ENCODE measurements at regions not wholly inside any gene's neighbourhood (a gene's known extent, or its start where the extent isn't known, plus 50 kb on each side); places are given as distances from the start of the nearest gene placed in this dataset.
A peak's percentile ranks its signal among the peaks of the same experiment; 100 is the strongest.

DNA sequence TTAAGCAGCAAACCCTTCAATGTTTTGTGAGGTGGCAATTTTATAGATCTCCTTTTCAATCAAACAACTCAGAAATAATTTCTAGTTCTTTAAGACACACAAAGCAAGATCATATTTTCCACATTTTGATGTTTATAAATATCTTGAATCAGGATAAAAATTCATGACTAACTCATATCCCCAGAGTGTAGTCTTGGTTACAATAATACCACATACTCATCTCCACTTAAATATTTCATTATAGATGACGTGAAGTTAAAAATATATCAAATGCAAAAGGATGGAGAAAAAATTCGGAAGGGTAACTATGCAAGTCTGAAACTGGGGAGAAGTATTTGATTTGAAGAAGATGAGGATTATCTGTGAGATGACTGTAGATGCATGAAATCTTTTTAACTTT, 59.8 kb upstream of the HIVEP1 start:
- intact Hi-C loops (cut with DNase I): no loop called here
- DNase-seq: no peak
- 75 to 83% methylated on average over 2 of the region's 2 CpGs for WGBS, 2 donors
- TF ChIP-seq CTCF (IDR thresholded peaks at IDR 0.05): no peak
- Histone ChIP-seq H3K27ac (no peak overlapping the region), H3K4me3 (no peak overlapping the region), H3K36me3 (no peaks in the 10 kb centered on the region), H3K27me3 (no peaks in the 10 kb centered on the region), H3K4me1 (no peaks in the 10 kb centered on the region), H3K9me3 (peaks cover 0 to 6% (median 0%) of the 10 kb centered on the region in 11 donors)
- ATAC-seq: no peak

DNA sequence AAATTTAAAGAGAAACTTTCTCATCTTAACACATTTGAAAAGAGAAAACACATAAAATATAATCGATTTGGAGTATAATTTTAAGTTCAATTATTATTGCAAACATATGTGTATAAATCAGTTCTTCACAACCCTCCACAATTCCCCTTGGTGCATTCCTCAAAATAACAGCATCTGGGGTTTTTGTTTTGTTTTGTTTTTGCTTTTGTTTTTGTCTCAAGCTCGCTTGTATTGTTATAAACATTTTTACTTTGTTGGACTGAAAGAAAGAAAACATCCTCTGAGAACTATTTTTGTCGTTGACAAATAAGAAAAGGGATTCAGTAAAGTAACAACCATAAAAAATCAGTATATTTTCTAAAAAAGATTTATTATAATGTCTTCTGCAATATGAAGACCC, 60.2 kb upstream of the HIVEP1 start:
- no peak for DNase-seq
- Histone ChIP-seq H3K27me3 (no peaks in the 10 kb centered on the region), H3K4me1 (no peaks in the 10 kb centered on the region), H3K9me3 (peaks cover 0 to 4% (median 0%) of the 10 kb centered on the region in 11 donors), H3K27ac (no peak overlapping the region), H3K4me3 (no peak overlapping the region), H3K36me3 (no peaks in the 10 kb centered on the region)
- 69 to 83% methylated on average over 3 of the region's 3 CpGs for WGBS, 2 donors
- intact Hi-C loops (cut with DNase I): no loop called here
- TF ChIP-seq CTCF (IDR thresholded peaks at IDR 0.05): no peak
- ATAC-seq: no peak

- Histone ChIP-seq H3K4me3 (no peak overlapping the region), H3K27me3 (no peaks in the 10 kb centered on the region), H3K4me1 (no peaks in the 10 kb centered on the region), H3K36me3 (no peaks in the 10 kb centered on the region), H3K27ac (no peak overlapping the region), H3K9me3 (no peaks in the 10 kb centered on the region)
- no peak for ATAC-seq
- intact Hi-C loops (cut with DNase I): no loop called here
- no peak for DNase-seq
- TF ChIP-seq CTCF (IDR thresholded peaks at IDR 0.05): no peak
- WGBS, 2 donors: 86 to 87% methylated on average over 2 of the region's 2 CpGs
These were observed 62.0 kb upstream of the HIVEP1 start for GRCh38 chr6:11950109-11950508.

GRCh38 chr6:11947575-11947974, 64.5 kb upstream of the HIVEP1 start:
- no peak for TF ChIP-seq CTCF (IDR thresholded peaks at IDR 0.05)
- ATAC-seq: no peak
- no peak for DNase-seq
- no peaks in the 10 kb centered on the region for H3K9me3 ChIP-seq
- no peak overlapping the region for H3K27ac ChIP-seq
- H3K36me3 ChIP-seq: no peaks in the 10 kb centered on the region
- intact Hi-C loops (cut with DNase I): no loop called here
- no peaks in the 10 kb centered on the region for H3K27me3 ChIP-seq
- no peak overlapping the region for H3K4me3 ChIP-seq
- WGBS, 2 donors: 49 to 92% methylated on average over 2 of the region's 2 CpGs
- H3K4me1 ChIP-seq: no peaks in the 10 kb centered on the region

DNA sequence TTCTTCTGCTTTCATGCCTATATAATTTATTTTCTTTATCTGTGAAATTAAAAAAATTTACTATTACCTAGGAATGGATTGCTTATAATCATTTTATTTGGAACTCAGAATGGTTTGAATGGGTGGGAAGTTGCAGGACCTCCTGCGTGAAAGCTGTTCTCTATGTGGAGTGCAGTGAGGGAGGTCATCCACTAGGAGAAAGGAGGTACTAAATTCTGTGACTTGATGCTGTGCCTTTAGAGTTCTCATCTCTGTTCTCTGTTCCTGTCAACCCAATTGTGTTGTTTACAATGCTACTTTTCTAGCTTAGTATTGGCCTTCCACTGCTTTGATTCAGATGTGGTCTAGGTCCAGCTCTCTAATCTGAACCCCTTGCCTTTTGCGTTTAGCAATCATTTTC, 65.0 kb upstream of the HIVEP1 start:
- Histone ChIP-seq H3K27ac (no peak overlapping the region), H3K36me3 (no peaks in the 10 kb centered on the region), H3K4me3 (no peak overlapping the region), H3K9me3 (no peaks in the 10 kb centered on the region), H3K4me1 (no peaks in the 10 kb centered on the region), H3K27me3 (no peaks in the 10 kb centered on the region)
- no peak for DNase-seq
- intact Hi-C loops (cut with DNase I): no loop called here
- TF ChIP-seq CTCF (IDR thresholded peaks at IDR 0.05): peak in 1 of 9 donors; percentile 7
- WGBS, 2 donors: 95 to 100% methylated on average over 2 of the region's 2 CpGs
- ATAC-seq: no peak

Measured in heart right ventricle (tissue), 16 donors.